ENCODE measurements at regions not wholly inside any gene's neighbourhood (a gene's known extent, or its start where the extent isn't known, plus 50 kb on each side); places are given as distances from the start of the nearest gene placed in this dataset.

- no peak overlapping the region for H4K8ac ChIP-seq (ENCODE audit: extremely low read depth, insufficient read depth, low read length)
- H2BK5ac ChIP-seq (ENCODE audit: low read depth, low read length): no peak overlapping the region
- no peak overlapping the region for H3K4ac ChIP-seq (replicated peaks; ENCODE audit: insufficient read length, low read depth, low read length)
- no peak for FAIRE-seq
- no peak overlapping the region for H3K4me2 ChIP-seq (ENCODE audit: insufficient read depth in 1 of 2, low read depth in 2 of 2, low read length in 2 of 2)
- H3K9ac ChIP-seq (replicated peaks in 1 of 4; ENCODE audit: extremely low read depth in 1 of 4, low read depth in 3 of 4, low read length in 3 of 4): no peak overlapping the region
- no peaks in the 10 kb centered on the region; a peak in 1 of 8 replicates for H3K36me3 ChIP-seq (ENCODE audit: control insufficient read depth in 2 of 4, insufficient read depth in 4 of 4, low read length in 3 of 4)
- no peak overlapping the region for H2AFZ ChIP-seq (ENCODE audit: low read length)
- H3K14ac ChIP-seq (ENCODE audit: insufficient read length): no peak overlapping the region
- H2BK120ac ChIP-seq (replicated peaks; ENCODE audit: low read depth, low read length): no peak overlapping the region
- ChIA-PET POLR2A (ENCODE audit: partially characterized antibody) (no interaction called here), CTCF (ENCODE audit: partially characterized antibody) (interaction anchor here (1.5 kb wide), 1 partner anchor 10 kb away, joined by 5 read pairs; no protein-coding TSS in a partner anchor)
- no peak overlapping the region for H3K18ac ChIP-seq (ENCODE audit: extremely low read depth, low read length)
- DNase-seq (ENCODE audit: low read depth in 1 of 2, low spot score in 2 of 2): no peak
- H3K23me2 ChIP-seq (ENCODE audit: low read depth, low read length): no peaks in the 10 kb centered on the region
- H3K79me1 ChIP-seq (ENCODE audit: low read depth, low read length): no peaks in the 10 kb centered on the region
- 93% methylated on average over 2 of the region's 2 CpGs; no CpG with 5 or more reads in 1 of the 2 experiments for WGBS, 2 experiments (ENCODE audit: extremely low coverage in 1 of 2, insufficient coverage in 1 of 2, insufficient read length in 1 of 2, insufficient replicate concordance in 2 of 2, low coverage in 1 of 2, low lambda C conversion rate in 2 of 2, missing lambda C conversion rate in 1 of 2)
- H3K27me3 ChIP-seq (replicated peaks in 1 of 4; ENCODE audit: control insufficient read depth in 3 of 4, extremely low read depth in 1 of 4, insufficient read depth in 3 of 4, low read length in 3 of 4): peaks cover 0 to 1% (median 0%) of the 10 kb centered on the region in 4 experiments; a peak in 1 of 7 replicates
- H3K23ac ChIP-seq (ENCODE audit: insufficient read length): no peak overlapping the region
- H4K91ac ChIP-seq (replicated peaks; ENCODE audit: insufficient read length, low read length): no peak overlapping the region
- no peaks in the 10 kb centered on the region for H4K20me1 ChIP-seq (replicated peaks in 1 of 2; ENCODE audit: control insufficient read depth in 1 of 2, insufficient read depth in 2 of 2, low read length in 2 of 2)
- no peak overlapping the region for H2AK5ac ChIP-seq (ENCODE audit: low read depth, low read length)
- 0 out of 4 replicates have a peak, but pooled peaks cover 0 to 2% of the 10 kb centered on the region in 2 experiments for H3K9me3 ChIP-seq (ENCODE audit: insufficient read depth in 2 of 2, low read depth in 1 of 2, low read length in 1 of 2)
- H4K5ac ChIP-seq (ENCODE audit: insufficient read length, low read depth, low read length): no peak overlapping the region
- H2BK15ac ChIP-seq (ENCODE audit: low read length): no peak overlapping the region
- no peak overlapping the region for H3K56ac ChIP-seq (replicated peaks; ENCODE audit: insufficient read length, low read depth, low read length)
- H2BK20ac ChIP-seq (ENCODE audit: low read length): no peak overlapping the region
- no peaks in the 10 kb centered on the region; a peak in 2 of 7 replicates for H3K4me1 ChIP-seq (replicated peaks in 1 of 4; ENCODE audit: control insufficient read depth in 3 of 4, insufficient read depth in 4 of 4, low read length in 3 of 4)
- no peak overlapping the region for H3K4me3 ChIP-seq (ENCODE audit: extremely low read depth in 1 of 4, insufficient read depth in 2 of 4, low read depth in 3 of 4, low read length in 4 of 4)
- H3K79me2 ChIP-seq (ENCODE audit: control insufficient read depth in 1 of 2, insufficient read depth in 2 of 2, low read length in 2 of 2): no peaks in the 10 kb centered on the region
- TF ChIP-seq PHF8 (conservative IDR thresholded peaks at IDR 0.05; ENCODE audit: low read depth, low read length) (no peak), BACH1 (IDR thresholded peaks at IDR 0.05; ENCODE audit: low read length) (peak; percentile 48)
- no peak overlapping the region for H3K27ac ChIP-seq (ENCODE audit: low read depth, low read length)
- H2BK12ac ChIP-seq (ENCODE audit: low read depth, low read length): no peak overlapping the region
Observed at GRCh38 chr4:64771149-64771548, 361.9 kb upstream of the TECRL start.
